Left colon (tissue), 2 donors: ENCODE measurements at regions not wholly inside any gene's neighbourhood (a gene's known extent, or its start where the extent isn't known, plus 50 kb on each side); places are given as distances from the start of the nearest gene placed in this dataset.
"Not testable (repeated sequence)": the region's sequence is repeated elsewhere in the genome, so short reads cannot be mapped to it uniquely, and the experiment has no call there.

Experiments used
- ATAC-seq: fragments of 200-7000 bp; cut with Tn5 transposase; one replicate; pipeline ENCODE4 v1.9.1; 2020; ENCODE audit warnings: mild to moderate bottlenecking, moderate library complexity
- DNase-seq, 2 donors: peaks; one replicate each; pipeline ENCODE4 v3.0.0-alpha.2; 2020
- intact Hi-C, 2 donors: fragments of 100-400 bp; cut with DNase I in 1 of 2; cut with micrococcal nuclease in 1 of 2; formaldehyde crosslinking; loops; one replicate each; pipeline versions ENCODE4 v1.11.2 to v1.14.0; 2022; cut with DNase I, micrococcal nuclease
- donor health status: DM: no; HTN: no; CAD: no.
- donor health status: DM: yes; HTN: yes; CAD: no.

- ATAC-seq (no peak), DNase-seq (peak in 1 of 2 donors; percentile 5)
- intact Hi-C loops: loop anchor here in 1 of 2 donors (10.0 kb wide), 1 partner anchor 182 kb away; no protein-coding TSS in a partner anchor
Measured at GRCh38 chr10:124172181-124172916, 79.0 kb upstream of the CHST15 start.

DNA sequence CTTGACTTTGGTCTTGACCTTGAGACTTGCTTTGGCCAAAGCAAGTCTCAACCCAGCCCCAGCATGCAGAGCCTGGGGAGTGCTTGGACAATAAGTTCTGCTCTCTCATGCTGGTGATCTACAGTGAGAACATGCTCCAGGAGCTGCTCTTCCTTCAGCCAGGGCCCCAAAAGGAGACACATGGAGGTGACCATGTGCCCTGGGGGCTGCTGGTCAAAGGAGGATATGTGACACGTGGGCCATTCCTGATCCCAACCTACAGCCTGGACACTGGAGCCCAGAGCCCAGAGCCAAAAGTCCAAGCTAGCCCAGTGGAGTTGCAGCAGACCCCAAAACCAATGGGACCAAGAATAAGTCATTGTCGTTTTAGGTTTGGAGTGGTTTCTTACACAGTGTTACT is 78.2 kb upstream of the CHST15 start:
- no peak for DNase-seq
- intact Hi-C loops: loop anchor here in 1 of 2 donors (10.0 kb wide), 1 partner anchor 183 kb away; no protein-coding TSS in a partner anchor
- ATAC-seq: no peak

GRCh38 chr10:124170631-124171030 is 77.2 kb upstream of the CHST15 start:
- DNase-seq (no peak), ATAC-seq (no peak)
- intact Hi-C loops: loop anchor here in 1 of 2 donors (10.0 kb wide), 1 partner anchor 184 kb away; no protein-coding TSS in a partner anchor

GRCh38 chr10:124168991-124169802 is 75.8 kb upstream of the CHST15 start:
- intact Hi-C loops: no loop called here

DNA sequence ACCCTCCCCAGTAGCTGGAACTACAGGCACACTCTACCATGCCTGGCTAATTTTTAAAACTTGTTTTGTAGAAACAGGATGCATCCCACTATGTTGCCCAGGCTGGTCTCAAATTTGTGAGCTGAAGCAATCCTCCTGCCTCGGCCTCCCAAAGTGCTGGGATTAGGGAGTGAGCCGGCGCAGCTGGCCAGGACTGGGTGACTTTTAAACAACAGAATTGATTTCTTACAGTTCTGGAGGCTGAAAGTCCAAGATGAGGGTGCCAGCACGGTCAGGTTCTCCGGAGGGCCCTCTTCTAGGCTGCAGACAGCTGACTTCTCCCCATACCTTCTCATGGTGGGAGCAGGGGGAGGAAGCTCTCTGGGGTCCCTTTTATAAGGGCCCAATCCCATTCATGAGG is 75.2 kb upstream of the CHST15 start:
- intact Hi-C loops: no loop called here
- DNase-seq: no peak
- no peak for ATAC-seq

More at GRCh38 chr10:124168991-124169802, 75.8 kb upstream of the CHST15 start:
- ATAC-seq (no peak), DNase-seq (peak in 1 of 2 donors; percentile 7)

DNA sequence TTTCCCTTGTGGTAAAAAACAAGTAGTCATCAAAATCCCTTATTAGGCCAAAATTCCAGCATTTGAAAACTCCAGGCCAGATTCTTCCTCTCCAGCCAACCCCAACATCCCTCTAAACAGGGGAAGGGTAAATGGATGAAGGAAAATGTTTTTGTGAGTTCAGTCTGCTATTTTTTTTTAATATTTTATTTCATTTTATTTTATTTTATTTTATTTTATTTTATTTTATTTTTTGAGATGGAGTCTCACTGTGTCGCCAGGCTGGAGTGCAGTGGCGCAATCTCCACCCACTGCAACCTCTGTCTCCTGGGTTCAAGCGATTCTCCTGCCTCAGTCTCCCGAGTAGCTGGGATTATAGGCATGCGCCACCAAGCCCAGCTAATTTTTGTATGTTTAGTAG is 74.5 kb upstream of the CHST15 start:
- ATAC-seq, DNase-seq, intact Hi-C loops: not testable (repeated sequence)

DNA sequence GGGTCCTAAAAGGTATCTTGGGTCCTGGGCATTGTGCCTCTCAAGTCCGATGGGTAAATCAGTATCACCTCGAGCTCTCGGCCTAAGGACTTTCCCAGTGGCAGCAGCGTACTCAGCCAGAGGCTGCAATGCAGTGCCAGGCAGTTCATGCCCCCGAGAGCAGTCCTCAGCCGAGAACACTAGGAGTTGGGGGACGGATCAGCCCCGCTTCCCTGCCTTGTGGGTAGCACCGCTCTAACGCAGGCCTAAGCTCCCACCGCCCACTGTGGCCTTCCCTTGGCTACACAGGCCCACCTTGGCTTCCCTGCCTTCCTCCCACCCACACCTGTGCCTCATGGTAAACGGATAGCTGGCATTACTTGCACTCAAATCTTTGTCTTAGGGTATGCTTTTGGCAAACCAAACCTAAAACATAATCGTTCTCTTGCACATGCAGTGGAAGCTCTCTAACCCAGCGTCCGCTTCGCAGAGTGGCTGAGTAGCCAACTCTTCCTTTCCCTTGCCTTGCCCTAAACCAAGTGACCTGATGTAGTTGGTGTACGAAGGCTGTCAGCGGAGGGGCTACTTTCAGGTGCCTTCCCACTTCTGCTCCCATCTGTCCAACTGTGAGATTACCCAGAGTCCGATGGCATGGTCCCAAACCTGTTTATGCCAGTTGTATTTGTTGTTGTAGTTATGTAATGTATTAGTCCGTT is 73.2 kb upstream of the CHST15 start:
- intact Hi-C loops: no loop called here
- ATAC-seq (no peak), DNase-seq (peak in 1 of 2 donors; percentile 10)

DNA sequence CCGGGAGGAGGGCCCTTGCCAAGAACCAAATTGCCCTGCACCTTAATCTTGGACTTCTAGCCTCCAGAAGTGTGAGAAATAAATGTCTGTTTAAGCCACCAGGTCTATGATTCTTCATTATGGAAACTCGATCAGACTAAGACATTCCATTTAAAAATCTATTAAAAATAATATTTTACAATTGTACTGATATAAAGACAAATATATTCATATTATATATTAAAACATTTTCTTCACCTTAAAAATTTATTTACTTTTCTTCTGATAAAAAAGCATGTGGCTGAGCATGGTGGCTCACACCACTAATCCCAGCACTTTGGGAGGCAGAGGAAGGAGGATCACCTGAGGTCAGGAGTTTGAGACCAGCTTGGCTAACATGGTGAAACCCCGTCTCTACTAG is 72.4 kb upstream of the CHST15 start:
- ATAC-seq (no peak), DNase-seq (no peak)
- intact Hi-C loops: no loop called here

GRCh38 chr10:124165311-124165710 is 71.9 kb upstream of the CHST15 start:
- intact Hi-C loops: no loop called here
- ATAC-seq: no peak
- DNase-seq: peak in 1 of 2 donors; percentile 7

- intact Hi-C loops: no loop called here
- DNase-seq (no peak), ATAC-seq (no peak)
Measured at GRCh38 chr10:124164264-124164663, 70.9 kb upstream of the CHST15 start.

GRCh38 chr10:124162774-124163354 is 69.5 kb upstream of the CHST15 start:
- DNase-seq: peak in 1 of 2 donors; percentile 8
- intact Hi-C loops: no loop called here

GRCh38 chr10:124162136-124162535 is 68.7 kb upstream of the CHST15 start:
- no peak for ATAC-seq
- intact Hi-C loops: no loop called here
- peak in 1 of 2 donors; percentile 16 for DNase-seq

More at GRCh38 chr10:124162774-124163354, 69.5 kb upstream of the CHST15 start:
- ATAC-seq: no peak

GRCh38 chr10:124161601-124162000 is 68.2 kb upstream of the CHST15 start:
- ATAC-seq: no peak
- intact Hi-C loops: no loop called here
- no peak for DNase-seq

DNA sequence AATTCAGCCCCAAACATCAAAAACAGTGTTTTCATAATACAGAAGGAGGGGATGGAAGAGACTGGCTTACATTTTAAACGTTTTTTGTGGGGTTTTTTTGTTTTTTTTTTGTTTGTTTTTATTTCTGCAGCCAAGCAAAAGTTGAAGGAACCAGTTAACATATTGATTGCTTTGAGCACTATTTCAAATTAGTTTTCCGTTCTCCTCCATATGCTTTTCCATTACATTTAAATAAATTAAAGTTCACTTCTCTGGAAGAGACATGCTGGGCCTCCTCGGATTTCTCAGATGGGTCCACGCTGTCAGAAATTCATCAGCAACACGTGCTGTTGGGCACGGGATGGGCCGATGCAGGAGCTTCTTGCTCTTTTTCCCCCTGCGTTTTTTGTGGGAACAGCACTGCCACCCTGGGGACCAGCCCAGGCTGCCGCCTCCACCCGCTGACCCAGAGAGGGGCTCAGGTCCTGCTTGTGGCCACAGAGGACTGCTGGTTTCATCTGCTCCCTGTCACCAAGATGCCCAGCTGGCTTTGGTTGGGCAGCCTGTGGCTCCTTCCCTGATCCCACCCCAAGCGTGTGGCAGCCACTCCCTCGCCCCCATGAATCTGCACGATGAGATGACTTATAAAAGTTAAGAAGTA is 67.7 kb upstream of the CHST15 start:
- intact Hi-C loops: no loop called here
- ATAC-seq (no peak), DNase-seq (no peak)

DNA sequence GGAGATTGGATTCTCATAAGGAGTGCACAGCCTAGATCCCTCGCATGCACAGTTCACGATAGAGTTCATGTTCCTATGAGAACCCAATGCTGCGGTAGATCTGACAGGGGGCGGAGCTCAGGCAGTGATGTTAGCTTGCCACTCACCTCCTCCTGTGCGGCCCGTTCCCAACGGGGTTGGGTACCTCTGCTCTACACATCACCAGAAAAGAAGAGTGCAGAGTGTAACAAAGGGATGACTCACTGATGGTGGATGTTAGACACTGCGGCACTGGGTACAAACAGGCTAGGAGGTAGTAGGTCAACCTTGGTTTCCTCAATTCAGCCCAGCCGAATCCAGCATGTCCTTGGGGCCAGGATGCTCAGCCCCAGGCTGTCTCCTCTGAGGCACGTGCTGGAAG is 66.8 kb upstream of the CHST15 start:
- no peak for DNase-seq
- ATAC-seq: no peak
- intact Hi-C loops: no loop called here

DNA sequence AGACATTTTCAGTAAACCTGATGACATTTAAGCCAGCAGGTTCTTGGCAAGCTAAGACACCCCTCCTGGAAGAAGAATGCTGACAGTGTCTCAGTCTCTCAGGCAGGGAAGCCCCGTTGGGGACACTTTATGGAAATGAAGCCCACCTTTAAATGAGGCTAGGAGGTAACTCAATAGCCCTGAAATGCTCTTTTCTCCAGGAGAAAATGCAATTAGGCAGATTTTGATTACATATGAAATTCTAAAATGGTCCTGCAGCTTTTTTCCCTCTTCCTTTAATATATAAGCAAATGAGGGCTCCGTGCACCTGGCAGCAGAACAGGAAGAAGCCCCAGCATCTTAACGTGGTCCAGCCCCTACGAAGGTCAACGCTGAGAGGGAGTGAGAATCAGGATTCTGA is 65.8 kb upstream of the CHST15 start:
- no peak for ATAC-seq

DNA sequence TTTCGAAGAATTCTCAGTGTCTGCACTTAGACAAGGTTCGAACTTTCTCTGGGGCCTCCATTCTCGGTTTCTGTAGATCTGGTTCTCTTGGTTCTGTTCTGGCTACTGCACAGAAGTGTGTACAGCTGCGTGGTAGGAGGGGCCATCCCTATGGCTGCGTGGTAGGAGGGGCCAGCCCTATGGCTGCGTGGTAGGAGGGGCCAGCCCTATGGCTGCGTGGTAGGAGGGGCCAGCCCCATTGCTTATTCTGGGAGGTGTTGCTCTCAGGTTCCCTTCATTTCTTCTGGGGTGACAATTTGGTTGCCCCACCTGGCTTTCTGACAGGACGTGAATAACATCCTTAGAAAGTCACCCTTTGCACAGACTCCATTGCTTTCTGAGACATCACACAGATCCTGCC is 65.2 kb upstream of the CHST15 start:
- ATAC-seq: peak; percentile 30
- no peak for DNase-seq
- intact Hi-C loops: no loop called here

More for the DNA sequence above, 65.8 kb upstream of the CHST15 start:
- intact Hi-C loops: no loop called here
- DNase-seq: no peak

GRCh38 chr10:124157271-124157681 is 63.9 kb upstream of the CHST15 start:
- no peak for ATAC-seq
- no peak for DNase-seq
- intact Hi-C loops: no loop called here
